Mucosa of descending colon (tissue), 3 donors: ENCODE measurements at regions not wholly inside any gene's neighbourhood (a gene's known extent, or its start where the extent isn't known, plus 50 kb on each side); places are given as distances from the start of the nearest gene placed in this dataset.
A peak's percentile ranks its signal among the peaks of the same experiment; 100 is the strongest.
"Not testable (repeated sequence)": the region's sequence is repeated elsewhere in the genome, so short reads cannot be mapped to it uniquely, and the experiment has no call there.

Experiments
- ATAC-seq: fragments of 200-7000 bp; cut with Tn5 transposase; one replicate; pipeline ENCODE4 v1.9.1; 2020; ENCODE audit warnings: mild to moderate bottlenecking, moderate library complexity
- DNase-seq, 3 donors: peaks; one replicate each; pipeline ENCODE4 v3.0.0-alpha.2; 2020
- H3K36me3 ChIP-seq: fragments of 200-600 bp; one replicate; pipeline ENCODE4 v1.8.0; 2021; ENCODE audit warnings: low read depth, mild to moderate bottlenecking
- H3K4me1 ChIP-seq: fragments of 200-600 bp; one replicate; pipeline ENCODE4 v1.8.0; 2021; ENCODE audit warnings: low read depth, mild to moderate bottlenecking
- H3K4me3 ChIP-seq: fragments of 200-600 bp; one replicate; pipeline ENCODE4 v1.8.0; 2021; ENCODE audit warnings: mild to moderate bottlenecking
- H3K9me3 ChIP-seq: fragments of 200-600 bp; one replicate; pipeline ENCODE4 v1.8.0; 2021; ENCODE audit warnings: mild to moderate bottlenecking
- CTCF ChIP-seq: fragments of 200-600 bp; IDR thresholded peaks from one replicate; pipeline ENCODE4 v1.8.0; 2022; ENCODE audit warnings: antibody characterized with exemption, mild to moderate bottlenecking
- intact Hi-C, 2 donors: fragments of 100-400 bp; cut with DNase I in 1 of 2; cut with micrococcal nuclease in 1 of 2; formaldehyde crosslinking; loops; one replicate each; pipeline versions ENCODE4 v1.11.0 to v1.11.1; 2022; cut with DNase I, micrococcal nuclease
- donor health status: DM: no; HTN: no; CAD: no; lungs with moderate emphysema.
- donor health status: DM: no; HTN: no; CAD: no.
- donor health status: DM: no; HTN: yes; CAD: no.

- DNase-seq (no peak), ATAC-seq (no peak)
- Histone ChIP-seq H3K36me3 (no peaks in the 10 kb centered on the region), H3K4me1 (no peaks in the 10 kb centered on the region), H3K4me3 (no peak overlapping the region), H3K9me3 (no peaks in the 10 kb centered on the region)
- intact Hi-C loops = no loop called here
- no peak for TF ChIP-seq CTCF
Observed at GRCh38 chr12:88677464-88677863, 97.2 kb upstream of the KITLG start.

- intact Hi-C loops, H3K9me3 ChIP-seq, H3K4me3 ChIP-seq, H3K36me3 ChIP-seq, H3K4me1 ChIP-seq, DNase-seq, ATAC-seq: not testable (repeated sequence)
Observed at GRCh38 chr12:88667615-88668014, 87.3 kb upstream of the KITLG start.

DNA sequence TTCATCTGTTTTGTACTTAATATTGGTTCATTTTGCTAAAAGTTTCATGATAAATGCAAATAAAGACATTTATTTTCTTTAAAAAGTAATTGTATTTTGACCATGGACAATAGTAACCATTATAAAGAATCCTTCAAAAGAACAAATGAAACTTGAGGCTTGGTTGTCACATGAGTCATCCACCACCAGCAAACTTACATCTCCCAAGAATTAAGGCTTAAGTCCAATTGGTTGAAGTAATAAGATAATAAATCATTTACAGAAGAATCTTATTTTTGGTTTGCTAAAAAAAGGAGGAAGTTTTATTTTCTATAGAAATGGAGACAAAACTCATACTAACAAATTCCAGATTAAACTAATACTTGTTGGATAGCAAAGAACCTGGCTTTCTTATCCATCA is 84.8 kb upstream of the KITLG start:
- no peak for ATAC-seq

DNA sequence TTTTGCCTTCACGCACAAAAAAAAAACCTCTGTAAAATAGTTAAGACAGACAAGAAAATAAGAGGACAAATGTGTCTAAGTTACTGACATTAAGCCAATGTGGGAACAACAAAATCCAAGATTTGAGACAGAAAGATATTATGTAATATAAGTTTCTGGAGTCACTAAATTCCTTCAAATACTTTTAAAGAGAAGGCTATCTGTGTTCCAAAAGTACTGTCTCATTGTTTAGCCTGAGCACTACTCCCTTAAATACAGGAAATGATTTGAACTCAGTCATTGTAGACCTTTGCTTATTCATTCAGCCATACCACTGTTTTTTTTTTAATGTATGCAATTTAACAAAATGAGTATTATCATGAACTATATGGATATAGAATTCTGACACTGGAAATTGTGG is 82.7 kb upstream of the KITLG start:
- H3K9me3 ChIP-seq = no peaks in the 10 kb centered on the region
- no peaks in the 10 kb centered on the region for H3K4me1 ChIP-seq
- H3K4me3 ChIP-seq = no peak overlapping the region
- no peak for TF ChIP-seq CTCF
- DNase-seq (no peak), ATAC-seq (no peak)
- intact Hi-C loops = no loop called here
- no peaks in the 10 kb centered on the region for H3K36me3 ChIP-seq

More for the DNA sequence above, 84.8 kb upstream of the KITLG start:
- Histone ChIP-seq H3K9me3 (no peaks in the 10 kb centered on the region), H3K4me3 (no peak overlapping the region), H3K36me3 (no peaks in the 10 kb centered on the region), H3K4me1 (no peaks in the 10 kb centered on the region)
- no peak for TF ChIP-seq CTCF
- intact Hi-C loops = no loop called here
- DNase-seq = no peak

- DNase-seq = no peak
- H3K9me3 ChIP-seq = no peaks in the 10 kb centered on the region
- intact Hi-C loops = no loop called here
- ATAC-seq = no peak
- H3K4me3 ChIP-seq = no peak overlapping the region
- TF ChIP-seq CTCF = no peak
- H3K4me1 ChIP-seq = no peaks in the 10 kb centered on the region
- H3K36me3 ChIP-seq = no peaks in the 10 kb centered on the region
Observed at GRCh38 chr12:88662093-88662492, 81.8 kb upstream of the KITLG start.

DNA sequence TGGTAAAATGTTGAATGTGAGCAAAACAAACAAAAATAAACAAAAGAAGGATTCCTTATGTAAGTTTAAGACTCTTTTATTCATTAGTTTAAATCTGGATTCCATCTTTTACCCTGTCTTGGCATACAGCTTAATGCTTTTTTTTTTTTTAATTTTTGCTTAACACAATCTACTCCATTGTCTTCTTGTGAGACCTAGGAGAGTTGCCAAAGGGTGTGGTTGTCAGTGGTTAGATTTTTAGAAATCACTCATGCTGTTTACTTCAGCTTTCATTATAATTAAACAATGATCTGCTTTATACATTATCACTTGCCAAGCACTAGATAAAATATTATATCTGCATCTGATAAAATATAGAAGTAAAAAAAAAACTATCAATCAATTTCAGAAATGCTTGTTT is 77.7 kb upstream of the KITLG start:
- H3K4me1 ChIP-seq = no peaks in the 10 kb centered on the region
- no peaks in the 10 kb centered on the region for H3K36me3 ChIP-seq
- no peak overlapping the region for H3K4me3 ChIP-seq
- ATAC-seq = peak; percentile 53
- peak in 1 of 3 donors; percentile 71 for DNase-seq
- no peak for TF ChIP-seq CTCF
- no peaks in the 10 kb centered on the region for H3K9me3 ChIP-seq
- intact Hi-C loops = no loop called here
